Activated naive CD8-positive, alpha-beta T cell (primary cell): ENCODE measurements at regions not wholly inside any gene's neighbourhood (a gene's known extent, or its start where the extent isn't known, plus 50 kb on each side); places are given as distances from the start of the nearest gene placed in this dataset.

Source experiments
- H3K27ac Mint-ChIP-seq: one replicate; pipeline ENCODE4 v1.8.0; 2021; ENCODE audit warnings: mixed read lengths
- H3K27me3 Mint-ChIP-seq: one replicate; pipeline ENCODE4 v1.8.0; 2021; ENCODE audit warnings: mixed read lengths
- H3K36me3 Mint-ChIP-seq: one replicate; pipeline ENCODE4 v1.8.0; 2021; ENCODE audit warnings: mixed read lengths
- H3K4me1 Mint-ChIP-seq: one replicate; pipeline ENCODE4 v1.8.0; 2021; ENCODE audit warnings: low read depth, mixed read lengths
- H3K4me3 Mint-ChIP-seq: one replicate; pipeline ENCODE4 v1.8.0; 2021; ENCODE audit warnings: mild to moderate bottlenecking, mixed read lengths
- H3K9me3 Mint-ChIP-seq: one replicate; pipeline ENCODE4 v1.8.0; 2021; ENCODE audit warnings: low read depth, mixed read lengths

DNA sequence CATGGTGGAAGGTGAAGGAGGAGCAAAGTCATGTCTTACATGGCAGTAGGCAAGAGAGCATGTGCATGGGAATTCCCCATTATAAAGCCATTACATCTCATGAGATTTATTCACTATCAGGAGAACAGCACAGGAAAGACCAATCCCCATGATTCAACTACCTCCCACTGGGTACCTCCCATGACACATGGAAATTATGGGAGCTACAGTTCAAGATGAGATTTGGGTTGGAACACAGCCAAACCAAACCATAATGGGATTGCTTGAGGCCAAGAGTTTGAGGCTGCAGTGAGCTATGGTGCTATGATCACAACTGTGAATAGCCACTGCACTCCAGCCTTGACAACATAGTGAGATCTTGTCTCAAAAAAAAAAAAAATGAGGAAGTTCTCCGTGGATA, 581.8 kb downstream of the TAF11L14 start:
- peaks cover 28% of the 10 kb centered on the region for H3K9me3 Mint-ChIP-seq
- H3K36me3 Mint-ChIP-seq = no peaks in the 10 kb centered on the region
- no peak overlapping the region for H3K4me3 Mint-ChIP-seq
- H3K27me3 Mint-ChIP-seq = no peaks in the 10 kb centered on the region
- no peak overlapping the region for H3K27ac Mint-ChIP-seq
- H3K4me1 Mint-ChIP-seq = no peaks in the 10 kb centered on the region

DNA sequence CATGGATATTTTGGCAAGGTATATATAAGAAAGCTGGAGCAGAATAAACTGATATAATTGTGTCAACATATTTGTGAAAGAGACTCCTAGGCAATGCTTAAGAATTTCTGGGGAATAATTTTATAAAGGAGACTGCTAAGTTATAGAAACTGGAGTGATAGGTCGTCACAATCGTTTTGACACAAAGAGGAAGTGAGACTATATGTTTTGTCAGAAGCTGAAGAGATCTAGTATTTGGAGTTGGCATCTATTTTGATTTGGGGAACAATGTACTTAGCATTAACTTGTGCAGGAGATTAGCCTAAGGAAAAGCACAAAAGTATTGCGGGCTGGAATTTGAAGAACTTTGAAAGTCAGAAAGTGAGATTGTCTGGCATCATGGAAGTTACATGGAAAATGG, 582.5 kb downstream of the TAF11L14 start:
- Mint-ChIP-seq H3K4me3 (no peak overlapping the region), H3K27me3 (no peaks in the 10 kb centered on the region), H3K27ac (no peak overlapping the region), H3K4me1 (no peaks in the 10 kb centered on the region), H3K36me3 (no peaks in the 10 kb centered on the region), H3K9me3 (peaks cover 24% of the 10 kb centered on the region)

DNA sequence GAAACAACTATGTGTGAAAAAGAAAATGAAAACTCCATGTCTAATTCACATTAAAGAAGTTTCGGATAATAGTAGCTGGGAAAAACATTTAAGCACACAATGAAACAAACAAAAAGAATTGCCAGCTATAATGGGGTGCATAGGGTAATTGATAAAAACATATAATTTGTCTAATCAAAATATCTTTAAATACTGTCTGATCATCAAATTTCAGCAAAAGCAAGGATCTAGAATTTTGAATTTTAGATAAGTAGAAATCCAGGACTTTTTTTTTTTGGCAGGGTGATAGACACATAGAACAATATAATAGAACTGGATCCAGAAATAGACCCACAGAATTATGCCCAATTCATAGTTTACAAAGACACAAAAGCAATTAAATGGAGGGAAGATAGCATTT, 585.0 kb downstream of the TAF11L14 start:
- Mint-ChIP-seq H3K4me3 (no peak overlapping the region), H3K4me1 (no peaks in the 10 kb centered on the region), H3K27me3 (no peaks in the 10 kb centered on the region), H3K9me3 (peaks cover 21% of the 10 kb centered on the region), H3K27ac (no peak overlapping the region), H3K36me3 (no peaks in the 10 kb centered on the region)

DNA sequence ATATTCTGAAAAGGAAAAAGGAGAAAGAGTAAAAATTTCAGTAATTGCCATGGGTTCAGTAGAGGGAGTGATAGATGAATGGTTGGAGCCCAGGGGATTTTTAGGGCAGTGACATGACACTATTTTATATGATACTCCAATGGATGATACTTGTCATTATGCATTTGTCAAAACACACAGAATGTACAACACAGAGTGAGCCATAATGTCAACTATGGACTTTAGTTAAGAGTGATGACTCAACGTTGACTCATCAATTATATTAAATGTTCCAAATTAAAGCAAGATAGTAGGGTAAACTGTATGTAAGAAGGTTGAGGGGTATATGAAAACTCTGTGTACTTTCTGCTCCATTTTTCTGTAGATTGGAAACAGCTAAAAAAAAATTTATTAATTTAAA, 586.4 kb downstream of the TAF11L14 start:
- Mint-ChIP-seq H3K9me3 (peaks cover 20% of the 10 kb centered on the region), H3K4me1 (no peaks in the 10 kb centered on the region), H3K36me3 (no peaks in the 10 kb centered on the region), H3K4me3 (no peak overlapping the region), H3K27me3 (no peaks in the 10 kb centered on the region), H3K27ac (no peak overlapping the region)

DNA sequence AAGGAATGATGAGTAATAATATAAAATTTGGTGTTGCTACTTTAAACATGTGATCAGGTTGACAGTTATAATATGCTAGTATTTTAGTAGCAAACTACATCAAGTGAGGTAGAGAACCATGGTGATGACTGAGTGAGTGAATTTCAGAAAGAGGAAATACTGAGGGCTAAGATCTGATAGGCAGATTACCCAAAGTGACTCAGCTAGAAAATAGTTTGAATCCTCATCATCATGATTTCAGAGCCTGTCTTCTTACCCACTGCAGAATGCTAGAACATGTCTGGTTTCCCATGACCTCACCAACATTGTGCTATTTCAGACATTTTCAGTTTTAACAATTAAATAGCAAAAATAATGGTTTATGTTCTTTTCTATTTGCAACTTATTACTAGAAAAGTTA, 602.1 kb downstream of the TAF11L14 start:
- Mint-ChIP-seq H3K36me3 (no peaks in the 10 kb centered on the region), H3K27me3 (no peaks in the 10 kb centered on the region), H3K4me3 (no peak overlapping the region), H3K27ac (no peak overlapping the region), H3K4me1 (no peaks in the 10 kb centered on the region), H3K9me3 (peaks cover 17% of the 10 kb centered on the region)

DNA sequence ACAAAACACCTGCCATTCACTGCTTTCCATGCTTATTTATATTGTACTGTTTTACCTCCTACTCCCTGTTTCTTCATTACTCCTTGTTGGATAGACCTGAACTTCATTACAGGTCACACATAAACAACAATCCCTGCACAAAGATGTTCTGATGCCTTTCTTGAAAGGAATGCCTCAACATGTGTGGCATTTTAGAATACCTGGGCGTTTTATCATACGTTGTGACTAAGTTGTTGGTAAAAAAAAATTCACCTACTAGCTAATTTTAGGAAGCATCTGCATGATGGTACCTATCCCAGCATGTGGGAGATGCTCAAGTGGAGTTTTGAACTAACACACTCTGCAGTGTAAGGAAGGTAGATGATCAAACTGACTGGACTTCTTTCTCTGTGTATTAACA, 604.1 kb downstream of the TAF11L14 start:
- Mint-ChIP-seq H3K9me3 (peaks cover 14% of the 10 kb centered on the region), H3K36me3 (no peaks in the 10 kb centered on the region), H3K4me1 (no peaks in the 10 kb centered on the region), H3K4me3 (no peak overlapping the region), H3K27me3 (no peaks in the 10 kb centered on the region), H3K27ac (no peak overlapping the region)

DNA sequence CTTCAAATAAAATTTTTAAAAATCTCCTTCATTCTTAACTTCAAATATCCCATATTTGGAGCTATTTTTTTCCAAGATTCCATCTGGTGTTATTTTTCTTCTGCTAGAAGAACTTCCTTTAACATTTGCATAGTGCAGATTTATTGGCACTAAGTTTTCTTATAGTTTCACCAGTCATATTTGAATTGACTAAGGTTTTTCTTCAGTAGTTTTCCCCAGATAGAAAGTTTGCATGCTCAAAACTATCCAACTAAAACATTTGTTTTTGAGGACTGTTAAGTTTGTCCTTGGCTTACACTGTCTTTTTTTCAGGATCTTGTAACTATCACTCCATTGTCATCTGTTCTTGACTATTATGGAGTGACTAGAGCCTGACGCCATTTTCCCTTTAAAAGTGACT, 606.7 kb downstream of the TAF11L14 start:
- peaks cover 12% of the 10 kb centered on the region for H3K9me3 Mint-ChIP-seq
- no peak overlapping the region for H3K4me3 Mint-ChIP-seq
- no peaks in the 10 kb centered on the region for H3K4me1 Mint-ChIP-seq
- H3K27me3 Mint-ChIP-seq = no peaks in the 10 kb centered on the region
- H3K27ac Mint-ChIP-seq = no peak overlapping the region
- no peaks in the 10 kb centered on the region for H3K36me3 Mint-ChIP-seq

DNA sequence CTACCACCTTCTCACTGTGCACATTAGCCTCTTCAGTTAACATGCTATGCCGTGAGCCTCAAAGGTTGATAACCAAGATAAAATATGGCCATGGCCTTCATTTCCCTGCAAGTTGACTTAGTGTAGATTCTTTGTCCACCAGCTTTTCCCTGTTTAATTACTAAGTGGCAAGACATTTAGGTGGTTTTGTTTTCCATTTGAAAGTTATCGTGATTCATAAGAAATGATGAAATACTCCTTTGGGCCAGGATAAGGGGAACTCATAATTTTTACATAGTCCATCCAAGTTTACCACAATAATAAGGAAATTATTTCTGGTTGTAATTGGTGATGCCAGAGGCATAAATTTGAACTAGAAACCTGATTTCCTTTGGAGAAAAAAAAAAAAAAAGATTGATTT, 609.6 kb downstream of the TAF11L14 start:
- Mint-ChIP-seq H3K9me3 (peaks cover 14% of the 10 kb centered on the region), H3K27ac (no peak overlapping the region), H3K4me1 (no peaks in the 10 kb centered on the region), H3K36me3 (no peaks in the 10 kb centered on the region), H3K4me3 (no peak overlapping the region), H3K27me3 (no peaks in the 10 kb centered on the region)

DNA sequence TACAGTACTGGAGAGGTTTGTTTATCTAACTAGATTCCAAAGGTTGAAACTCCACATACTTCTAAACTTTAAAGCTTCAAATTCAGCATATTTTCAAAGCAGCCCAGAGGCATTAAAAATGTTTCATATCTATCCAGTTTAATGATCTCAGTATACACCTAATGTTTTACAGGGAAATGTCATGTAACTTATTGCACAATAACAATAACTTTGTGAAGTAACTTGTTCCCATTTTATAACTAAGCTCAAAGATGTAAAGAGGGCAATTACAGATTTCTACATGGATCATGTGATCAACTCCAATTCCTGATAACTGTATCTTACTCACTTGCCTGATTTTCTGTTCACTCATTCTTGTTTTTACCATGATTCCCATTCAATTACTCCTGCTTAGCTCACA, 610.0 kb downstream of the TAF11L14 start:
- no peaks in the 10 kb centered on the region for H3K36me3 Mint-ChIP-seq
- no peaks in the 10 kb centered on the region for H3K27me3 Mint-ChIP-seq
- no peak overlapping the region for H3K4me3 Mint-ChIP-seq
- no peak overlapping the region for H3K27ac Mint-ChIP-seq
- peaks cover 14% of the 10 kb centered on the region for H3K9me3 Mint-ChIP-seq
- no peaks in the 10 kb centered on the region for H3K4me1 Mint-ChIP-seq

DNA sequence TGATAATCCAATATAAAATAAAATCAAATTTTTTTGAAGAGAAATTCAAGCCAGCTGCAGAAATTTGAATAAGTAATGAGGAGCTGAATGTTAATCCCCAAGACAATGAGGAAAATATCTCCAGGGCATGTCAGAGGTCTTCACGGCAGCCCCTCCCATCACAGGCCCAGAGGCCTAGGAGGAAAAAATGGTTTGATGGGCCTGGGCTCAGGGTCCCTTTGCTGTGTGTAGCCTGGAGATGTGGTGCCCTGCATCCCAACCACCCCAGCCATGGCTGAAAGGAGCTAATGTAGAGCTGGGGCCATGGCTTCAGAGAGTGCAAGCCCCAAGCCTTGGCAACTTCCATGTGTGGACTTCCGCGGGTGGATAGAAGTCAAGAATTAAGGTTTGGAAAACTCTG, 618.3 kb downstream of the TAF11L14 start:
- Mint-ChIP-seq H3K9me3 (peaks cover 22% of the 10 kb centered on the region), H3K27ac (no peak overlapping the region), H3K4me1 (no peaks in the 10 kb centered on the region), H3K4me3 (no peak overlapping the region), H3K27me3 (no peaks in the 10 kb centered on the region), H3K36me3 (no peaks in the 10 kb centered on the region)

DNA sequence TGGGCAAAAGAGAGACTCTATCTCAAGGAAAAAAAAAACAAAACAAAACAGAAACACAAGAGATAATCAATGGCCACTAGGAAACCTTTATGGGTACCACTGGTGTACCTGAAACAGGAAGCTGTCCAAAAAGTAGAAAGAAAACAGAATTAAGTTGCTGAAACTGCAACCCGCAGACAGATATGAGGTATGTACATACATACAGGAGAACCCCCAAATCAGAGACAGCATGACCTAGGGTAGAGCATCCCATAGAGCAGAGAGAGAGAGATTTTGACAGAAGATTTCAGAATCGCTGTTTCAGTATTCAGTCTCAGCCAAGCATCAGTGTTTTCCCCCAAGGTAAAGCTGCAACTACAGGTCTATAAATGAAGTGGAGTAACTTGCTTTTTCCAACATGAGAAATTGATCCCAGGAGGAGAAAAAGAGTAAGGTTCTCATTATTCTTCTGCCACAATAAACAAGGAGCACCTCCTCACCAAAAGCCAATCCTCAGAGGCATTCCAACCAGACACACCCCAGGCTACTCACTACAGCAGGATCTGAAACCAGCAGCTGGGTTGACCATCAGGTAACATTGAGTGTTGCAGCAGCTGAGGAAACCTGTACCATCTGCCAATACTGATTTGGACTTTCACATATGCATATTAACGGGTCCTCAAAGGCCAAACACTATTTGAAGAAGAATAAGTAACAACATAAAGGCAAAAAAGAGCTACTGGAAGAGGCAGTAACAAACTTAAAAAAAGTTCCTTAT, 630.0 kb downstream of the TAF11L14 start:
- Mint-ChIP-seq H3K9me3 (peaks cover 7% of the 10 kb centered on the region), H3K36me3 (no peaks in the 10 kb centered on the region)

DNA sequence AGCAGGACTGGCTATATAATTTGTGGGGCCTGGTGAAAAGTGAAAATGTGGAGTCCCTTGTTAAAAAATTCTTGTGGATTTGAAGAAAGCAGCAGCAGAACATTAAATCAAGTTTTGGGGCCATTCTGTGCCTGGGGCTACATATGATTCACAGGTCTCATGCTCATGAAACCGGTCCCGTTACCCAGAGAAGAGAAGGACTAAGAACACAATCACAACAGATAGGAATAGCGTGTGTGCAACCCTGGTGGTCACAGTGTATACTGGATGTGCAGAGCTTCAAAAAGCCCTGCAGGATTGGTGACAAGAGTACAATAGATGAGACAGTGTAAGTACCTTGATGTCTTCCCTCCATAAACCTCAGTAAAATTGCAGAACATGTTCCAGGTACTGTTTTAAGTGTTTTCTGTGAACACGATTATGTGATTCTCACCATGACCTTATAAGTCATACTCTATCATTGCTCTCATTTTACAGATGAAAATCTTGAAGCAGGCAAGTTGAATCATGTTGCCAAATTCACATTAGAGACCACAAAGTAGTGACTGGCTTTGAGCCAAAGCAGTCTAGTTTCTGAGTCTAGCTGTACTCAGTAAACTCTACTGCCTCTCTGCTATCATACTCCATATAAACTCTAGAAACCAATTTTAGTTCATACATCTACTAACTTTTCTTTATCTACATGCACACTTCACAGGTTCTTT, 636.5 kb downstream of the TAF11L14 start:
- Mint-ChIP-seq H3K4me3 (no peak overlapping the region), H3K27me3 (no peaks in the 10 kb centered on the region), H3K4me1 (no peaks in the 10 kb centered on the region), H3K9me3 (peaks cover 4% of the 10 kb centered on the region), H3K27ac (no peak overlapping the region), H3K36me3 (no peaks in the 10 kb centered on the region)

More for the DNA sequence above, 630.0 kb downstream of the TAF11L14 start:
- Mint-ChIP-seq H3K4me1 (no peaks in the 10 kb centered on the region), H3K27me3 (no peaks in the 10 kb centered on the region), H3K4me3 (no peak overlapping the region), H3K27ac (no peak overlapping the region)

DNA sequence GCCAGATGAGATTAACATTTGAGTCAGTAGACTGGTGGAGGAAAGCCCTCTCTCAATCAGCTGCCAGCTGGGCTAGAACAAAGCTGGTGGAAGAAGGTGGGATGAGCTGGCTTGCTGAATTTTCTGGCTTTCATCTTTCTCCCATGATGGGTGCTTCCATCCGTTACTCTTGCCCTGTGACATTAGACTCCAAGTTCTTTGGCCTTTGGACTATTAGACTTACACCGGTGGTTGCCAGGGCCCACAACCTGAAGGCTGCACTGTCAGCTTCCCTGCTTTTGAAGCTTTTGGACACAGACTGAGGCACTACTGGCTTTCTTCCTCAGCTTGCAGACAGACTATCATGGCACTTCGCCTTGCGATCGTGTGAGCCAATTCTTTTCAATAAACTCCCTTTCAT, 642.7 kb downstream of the TAF11L14 start:
- H3K36me3 Mint-ChIP-seq = no peaks in the 10 kb centered on the region
- no peaks in the 10 kb centered on the region for H3K27me3 Mint-ChIP-seq
- H3K4me3 Mint-ChIP-seq = no peak overlapping the region
- no peaks in the 10 kb centered on the region for H3K4me1 Mint-ChIP-seq
- H3K9me3 Mint-ChIP-seq = peaks cover 7% of the 10 kb centered on the region
- no peak overlapping the region for H3K27ac Mint-ChIP-seq

DNA sequence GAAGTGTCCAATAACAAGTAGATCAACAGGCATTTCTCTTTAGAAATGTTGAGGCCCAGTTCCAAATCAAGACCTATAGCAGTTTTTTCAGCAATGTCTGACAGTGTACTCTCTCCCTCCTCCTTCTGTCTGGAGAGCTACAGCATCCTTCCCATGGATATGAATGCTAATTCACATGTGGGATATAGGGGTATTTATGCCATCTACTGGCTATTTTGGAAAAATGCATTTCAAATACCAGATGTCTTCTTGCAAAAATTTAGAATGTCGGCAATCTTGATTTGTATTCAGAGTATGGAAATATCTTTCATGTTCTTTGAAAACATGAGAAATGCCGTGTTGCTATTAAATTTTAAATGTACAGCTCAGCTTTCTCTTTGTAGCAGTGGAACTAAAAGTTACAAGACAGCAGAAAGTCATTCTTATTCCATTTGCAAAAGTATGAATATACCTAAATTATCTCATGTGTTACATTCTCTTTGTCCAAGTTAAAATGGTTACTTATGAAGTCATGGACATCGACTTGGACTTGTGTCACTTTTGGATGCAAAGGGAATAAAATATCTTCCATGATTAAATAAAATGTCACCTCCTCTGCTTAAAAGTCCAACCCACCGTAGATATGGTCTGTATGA, 647.8 kb downstream of the TAF11L14 start:
- Mint-ChIP-seq H3K36me3 (no peaks in the 10 kb centered on the region), H3K4me1 (no peaks in the 10 kb centered on the region), H3K4me3 (no peak overlapping the region), H3K27me3 (no peaks in the 10 kb centered on the region), H3K9me3 (peaks cover 17% of the 10 kb centered on the region), H3K27ac (no peak overlapping the region)

DNA sequence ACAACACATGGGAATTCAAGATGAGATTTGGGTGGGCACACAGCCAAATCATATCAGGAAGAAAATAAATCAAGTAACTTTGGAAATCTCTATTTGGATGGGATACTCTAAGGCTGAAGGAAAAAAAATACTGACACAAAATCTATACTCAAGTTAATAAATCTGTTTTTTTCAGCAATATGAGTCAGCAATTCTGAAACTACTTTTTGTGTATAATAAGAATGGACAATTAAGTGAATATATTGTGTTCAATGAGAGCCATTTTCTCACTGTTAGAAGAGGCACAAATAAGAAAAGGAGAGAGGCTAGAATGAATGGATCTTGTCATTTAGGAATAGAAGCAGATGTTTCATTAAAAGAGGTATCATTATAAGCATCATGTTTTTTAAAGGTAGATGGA, 651.0 kb downstream of the TAF11L14 start:
- no peaks in the 10 kb centered on the region for H3K27me3 Mint-ChIP-seq
- H3K4me3 Mint-ChIP-seq = no peak overlapping the region
- no peaks in the 10 kb centered on the region for H3K4me1 Mint-ChIP-seq
- H3K36me3 Mint-ChIP-seq = no peaks in the 10 kb centered on the region
- H3K9me3 Mint-ChIP-seq = peaks cover 17% of the 10 kb centered on the region
- H3K27ac Mint-ChIP-seq = no peak overlapping the region
